Stimulated activated CD8-positive, alpha-beta memory T cell treated with anti-CD3 and anti-CD28 coated beads, Interleukin-2, amount 100 ng/mL, for 1 hour (primary cell): ENCODE measurements at regions not wholly inside any gene's neighbourhood (a gene's known extent, or its start where the extent isn't known, plus 50 kb on each side); places are given as distances from the start of the nearest gene placed in this dataset.
"Not testable (repeated sequence)": the region's sequence is repeated elsewhere in the genome, so short reads cannot be mapped to it uniquely, and the experiment has no call there.

Experiments used
- DNase-seq, 2 donors: peaks; one replicate each; pipeline ENCODE4 v3.0.0-alpha.2; 2020; ENCODE audit warnings: low read depth in 2 of 2

DNA sequence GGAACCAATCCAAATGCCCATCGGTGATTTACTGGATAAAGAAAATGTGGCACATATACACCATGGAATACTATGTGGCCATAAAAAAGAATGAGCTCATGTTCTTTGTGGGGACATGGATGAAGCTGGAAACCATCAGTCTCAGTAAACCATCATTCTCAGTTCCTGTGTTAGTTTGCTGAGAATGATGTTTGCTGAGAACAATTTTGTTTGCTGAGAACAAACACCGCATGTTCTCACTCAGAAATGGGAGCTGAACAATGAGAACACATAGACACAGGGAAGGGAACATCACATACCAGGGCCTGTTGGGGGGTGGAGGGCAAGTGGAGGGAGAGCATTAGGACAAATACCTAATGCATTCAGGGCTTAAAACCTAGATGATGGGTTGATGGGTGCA, 185.5 kb downstream of the ANXA1 start:
- DNase-seq: not testable (repeated sequence)

DNA sequence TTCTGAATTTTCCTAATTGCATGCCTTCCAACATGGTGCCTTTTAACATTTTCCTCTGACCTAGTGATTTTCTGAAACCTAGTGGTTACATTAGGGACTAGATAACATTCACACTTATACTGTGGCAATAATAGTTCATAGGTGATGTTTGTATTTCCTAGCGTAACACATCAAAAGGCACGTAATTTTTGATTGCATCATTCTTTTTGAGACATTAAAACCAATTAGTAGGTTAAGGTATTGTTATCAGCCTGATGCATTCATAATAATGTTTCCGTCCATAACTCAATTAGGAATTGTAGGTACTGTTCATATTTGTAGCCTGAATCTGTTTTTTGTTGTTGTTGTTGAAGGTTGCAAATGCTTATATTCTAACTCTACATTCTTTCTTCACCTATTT, 192.4 kb downstream of the ANXA1 start:
- no peak for DNase-seq

DNA sequence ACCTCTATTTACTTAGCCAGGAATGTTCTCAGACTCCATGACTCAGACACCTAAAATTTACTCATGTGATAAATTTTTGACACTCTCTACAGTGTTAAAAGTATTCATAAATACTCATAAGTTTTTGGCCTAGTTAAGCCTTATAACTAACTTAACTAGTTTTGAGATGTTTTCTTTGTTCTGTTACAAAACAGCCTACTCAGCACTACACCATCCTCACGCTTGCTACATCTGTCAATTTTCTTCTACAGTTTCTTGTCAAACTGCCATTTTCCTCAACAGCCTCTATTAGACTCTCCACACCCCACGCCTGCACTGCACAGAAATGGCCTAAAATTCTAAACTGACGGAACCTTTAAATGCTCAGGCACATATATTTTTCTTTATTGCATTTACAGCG, 195.5 kb downstream of the ANXA1 start:
- DNase-seq: no peak

DNA sequence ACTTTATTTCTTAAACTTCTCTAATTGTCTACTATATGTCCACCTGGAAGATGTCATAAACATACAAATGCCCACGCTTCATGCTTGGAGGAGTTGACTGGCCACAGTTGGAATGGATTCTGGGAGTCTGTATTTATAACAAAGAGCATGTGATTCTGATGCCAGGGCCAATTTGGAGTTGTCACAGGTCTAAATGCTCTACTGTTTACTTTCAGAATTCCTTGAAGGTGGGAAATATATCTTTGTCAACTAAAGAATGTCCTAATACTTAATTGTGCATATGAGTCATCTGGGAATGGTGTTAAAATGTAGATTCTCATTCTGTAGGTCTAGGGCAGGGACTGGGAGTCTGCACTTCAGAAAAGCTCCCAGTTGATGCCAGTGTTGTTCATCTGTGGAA, 196.1 kb downstream of the ANXA1 start:
- DNase-seq: no peak

DNA sequence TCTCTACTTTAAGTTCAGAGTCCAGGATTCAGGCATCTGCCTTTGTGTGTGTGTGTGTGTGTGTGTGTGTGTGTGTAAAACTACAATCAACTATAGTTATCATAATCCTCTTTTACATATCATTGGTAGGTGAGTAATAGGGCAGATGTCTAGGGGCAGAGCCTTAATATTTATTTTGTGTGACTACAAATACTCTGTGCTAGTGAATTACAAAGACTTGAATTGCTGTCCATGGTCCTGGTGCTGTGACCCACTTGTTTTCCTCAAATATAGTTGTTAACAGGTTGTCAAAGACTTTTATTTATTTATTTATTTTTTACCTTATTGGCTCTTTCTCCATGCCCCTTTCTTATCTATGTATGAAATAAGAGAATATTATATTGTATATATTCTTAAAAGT, 196.8 kb downstream of the ANXA1 start:
- DNase-seq: no peak

DNA sequence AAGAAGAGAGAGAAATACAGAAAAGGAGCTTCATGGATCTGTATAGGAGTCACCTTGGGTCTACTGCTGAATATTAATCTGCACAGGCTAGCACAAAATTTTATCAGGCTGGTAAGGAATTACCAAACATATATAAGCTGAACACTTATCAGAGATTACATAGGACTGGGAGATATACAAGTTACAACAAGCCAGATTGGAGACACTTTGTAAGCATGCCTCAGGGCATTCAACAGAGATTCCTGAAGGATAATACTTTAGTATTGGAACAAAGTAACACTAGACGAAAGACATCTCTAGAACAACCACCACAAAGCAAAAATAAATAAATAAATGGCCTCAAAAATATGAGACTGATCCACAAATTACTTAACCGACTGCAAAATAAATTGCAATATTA, 197.8 kb downstream of the ANXA1 start:
- no peak for DNase-seq

DNA sequence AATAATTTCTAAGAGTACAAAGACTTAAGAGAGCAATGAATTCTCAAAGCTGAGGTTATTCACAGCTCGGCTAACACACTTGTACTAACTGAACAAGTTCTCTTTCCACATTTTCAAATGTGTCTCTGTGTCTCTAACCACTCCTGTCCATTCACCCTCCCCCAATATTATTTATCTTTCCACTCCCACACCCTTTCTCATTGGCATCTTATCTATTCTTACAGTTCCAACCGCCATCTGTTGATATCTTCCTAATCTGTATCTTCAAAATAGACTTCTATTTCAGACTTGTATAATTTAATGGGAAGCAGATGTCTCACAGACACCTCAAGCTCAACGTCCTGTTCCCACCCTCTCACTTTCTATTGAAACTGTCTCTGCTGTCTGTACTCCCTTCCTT, 205.9 kb downstream of the ANXA1 start:
- no peak for DNase-seq

DNA sequence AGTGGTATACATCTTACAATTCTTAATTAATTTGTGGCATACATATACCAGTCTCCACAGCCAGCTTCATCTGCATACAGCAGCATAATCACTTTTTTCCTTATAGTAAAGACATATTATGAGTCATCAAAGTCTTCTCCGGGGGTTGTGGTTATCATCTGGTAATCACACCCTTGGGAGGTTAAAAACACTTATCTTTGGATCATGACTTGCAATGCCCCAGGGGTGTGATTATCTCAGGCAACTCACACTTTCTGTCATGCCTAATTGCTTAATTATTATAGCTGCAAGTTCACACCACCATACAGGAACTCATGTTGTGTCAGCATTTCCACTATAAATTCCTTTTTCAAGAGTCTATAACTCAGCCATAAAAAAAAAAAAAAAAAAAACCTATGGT, 218.4 kb downstream of the ANXA1 start:
- DNase-seq: no peak

DNA sequence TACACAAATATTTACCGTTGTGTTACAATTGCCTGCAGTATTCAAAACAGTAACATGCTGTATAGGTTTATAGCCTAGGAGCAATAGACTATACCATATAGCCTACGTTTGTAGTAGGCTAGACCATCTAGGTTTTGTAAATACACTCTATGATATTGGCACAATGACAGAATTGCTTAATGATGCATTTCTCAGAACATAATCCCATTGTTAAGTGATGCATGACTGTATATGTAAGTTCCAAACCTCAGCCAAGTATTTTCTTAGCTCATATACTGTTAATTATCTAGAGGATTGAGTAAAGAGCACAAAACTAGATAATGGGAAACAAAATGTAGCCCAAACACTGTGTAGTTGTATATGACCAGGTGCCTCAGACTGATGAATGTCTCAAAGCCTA, 220.1 kb downstream of the ANXA1 start:
- no peak for DNase-seq

DNA sequence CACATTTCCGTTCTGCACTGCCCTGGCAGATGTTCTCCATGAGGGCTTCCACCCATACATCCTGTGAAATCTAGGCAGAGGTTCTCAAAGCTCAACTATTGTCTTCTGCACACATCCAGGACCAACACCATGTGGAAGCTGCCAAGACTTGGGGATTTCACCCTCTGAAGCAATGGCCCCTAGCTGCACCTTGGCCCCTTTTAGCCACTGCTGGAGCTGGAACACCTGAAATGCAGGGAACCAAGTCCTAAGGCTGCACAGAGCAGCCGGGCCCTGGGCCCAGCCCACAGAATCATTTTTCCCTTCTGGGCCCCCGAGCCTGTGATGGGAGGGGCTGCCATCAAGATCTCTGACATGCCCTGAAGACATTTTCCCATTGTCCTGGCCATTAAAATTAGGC, 228.7 kb downstream of the ANXA1 start:
- DNase-seq: no peak

DNA sequence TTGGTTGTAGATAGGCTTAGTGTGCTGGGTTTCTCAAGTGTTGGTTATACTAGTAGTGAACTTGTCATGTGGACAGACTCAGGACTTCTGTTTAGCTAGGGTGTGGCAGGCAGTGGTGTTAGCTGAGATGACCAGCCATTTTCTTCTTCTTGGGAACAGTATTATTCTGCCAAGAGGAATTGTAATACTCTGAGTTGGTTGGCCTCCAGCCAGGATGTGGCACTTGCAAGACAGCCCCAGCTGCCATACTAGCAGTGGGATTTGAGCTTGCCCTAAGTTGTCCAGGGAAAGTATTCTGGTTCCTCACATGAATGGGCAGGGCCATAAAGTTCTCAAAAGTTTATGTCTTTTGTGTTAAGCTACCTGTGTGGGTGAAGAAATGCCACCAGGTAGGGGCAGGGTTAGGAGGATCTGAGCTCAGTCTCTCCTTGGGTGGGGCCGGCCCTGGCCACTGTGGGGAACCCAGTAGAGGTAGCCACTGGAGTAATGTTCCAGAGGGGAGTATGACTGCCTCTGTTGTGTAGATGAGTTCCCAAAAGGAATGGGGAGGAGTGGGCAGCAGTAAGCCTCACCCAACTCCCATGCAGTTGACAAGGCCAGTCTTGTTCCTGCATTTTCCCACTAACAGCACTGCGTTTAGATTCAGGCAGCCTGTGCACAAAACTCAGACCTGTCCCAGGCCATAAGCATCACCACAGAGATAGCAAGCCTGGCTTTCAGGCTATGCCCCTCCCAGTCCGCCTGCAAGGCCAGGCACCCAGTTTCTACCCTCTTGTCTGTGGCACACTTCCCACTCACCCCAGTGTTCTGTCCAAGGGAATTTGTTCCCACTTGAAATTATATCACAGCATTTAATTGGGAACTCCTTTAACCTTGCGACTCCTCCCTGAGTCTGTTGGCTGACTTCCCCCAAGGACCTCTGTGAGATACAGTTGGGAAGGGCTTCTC, 250.7 kb downstream of the ANXA1 start:
- DNase-seq: no peak

DNA sequence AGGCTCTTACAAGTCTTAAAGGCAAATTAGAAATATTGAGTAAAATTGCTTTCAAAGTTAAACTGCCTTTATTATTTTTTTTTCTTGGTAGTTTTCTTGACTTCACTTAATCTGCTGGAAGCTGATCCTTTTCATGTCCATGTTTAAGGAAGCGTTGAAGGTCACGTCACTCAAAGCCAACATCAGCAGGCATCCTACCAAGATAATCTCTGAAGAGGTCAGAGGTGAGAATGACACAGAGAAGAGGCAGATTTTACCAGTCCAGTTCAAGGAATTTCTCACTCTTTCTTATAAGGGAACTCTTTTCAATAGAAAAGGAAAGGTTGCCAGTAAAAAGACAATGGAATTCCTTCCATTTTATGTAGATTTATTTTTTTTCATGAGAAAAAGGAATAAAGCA, 259.8 kb downstream of the ANXA1 start:
- DNase-seq: no peak

DNA sequence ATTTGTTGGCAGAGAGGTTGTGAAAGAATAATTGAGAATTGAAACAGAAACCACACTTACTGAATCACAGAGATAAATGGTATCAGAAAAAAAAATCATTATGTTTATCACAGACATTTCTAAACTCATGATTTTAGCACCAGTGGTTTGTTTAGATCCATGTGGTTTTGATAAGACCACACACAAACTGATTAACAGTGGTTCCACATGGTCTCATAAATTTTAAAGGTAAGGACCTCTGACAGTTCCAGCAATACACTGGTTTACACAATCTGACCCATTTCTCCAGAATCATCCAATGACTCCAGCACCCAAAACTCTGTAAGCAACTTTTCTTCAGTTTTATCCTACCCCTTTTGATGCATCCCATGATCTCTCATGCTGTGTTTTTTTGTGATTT, 261.2 kb downstream of the ANXA1 start:
- DNase-seq: no peak

DNA sequence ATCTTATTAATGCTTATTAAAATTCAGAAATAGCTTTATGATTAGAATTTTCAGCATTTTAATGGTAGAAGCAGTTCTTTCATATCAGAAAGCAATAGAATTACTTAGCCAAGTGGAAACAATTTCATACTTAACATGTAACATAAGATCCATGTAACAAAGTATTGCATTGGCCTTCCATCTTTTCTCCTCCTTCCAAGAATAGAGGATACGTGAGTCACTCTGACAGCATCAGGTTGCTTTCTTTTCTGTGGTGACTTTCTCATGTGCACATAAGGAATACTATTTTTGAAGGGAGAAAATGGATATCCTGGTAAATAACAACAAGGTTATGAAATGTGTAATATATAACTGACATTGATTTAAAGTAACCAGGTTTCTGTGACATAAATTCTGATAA, 272.2 kb downstream of the ANXA1 start:
- no peak for DNase-seq

DNA sequence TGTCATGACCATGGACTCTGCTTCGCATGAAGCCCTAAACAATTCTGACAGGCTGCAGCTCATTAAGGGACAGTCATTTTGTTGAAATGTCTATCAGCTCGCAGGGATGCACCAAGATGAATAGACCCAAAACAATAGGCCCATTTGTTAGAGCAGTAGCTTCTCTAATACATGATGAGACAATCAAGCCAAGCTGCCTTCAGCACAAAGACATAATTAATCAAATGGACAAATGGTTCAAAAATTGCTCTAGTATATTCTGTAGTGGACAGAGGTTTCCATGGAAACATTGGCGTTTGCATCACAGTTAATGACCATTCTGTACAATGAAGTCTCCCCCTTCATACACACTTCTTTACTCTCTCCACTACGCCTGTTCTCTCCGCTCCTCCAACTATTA, 274.6 kb downstream of the ANXA1 start:
- DNase-seq: no peak

DNA sequence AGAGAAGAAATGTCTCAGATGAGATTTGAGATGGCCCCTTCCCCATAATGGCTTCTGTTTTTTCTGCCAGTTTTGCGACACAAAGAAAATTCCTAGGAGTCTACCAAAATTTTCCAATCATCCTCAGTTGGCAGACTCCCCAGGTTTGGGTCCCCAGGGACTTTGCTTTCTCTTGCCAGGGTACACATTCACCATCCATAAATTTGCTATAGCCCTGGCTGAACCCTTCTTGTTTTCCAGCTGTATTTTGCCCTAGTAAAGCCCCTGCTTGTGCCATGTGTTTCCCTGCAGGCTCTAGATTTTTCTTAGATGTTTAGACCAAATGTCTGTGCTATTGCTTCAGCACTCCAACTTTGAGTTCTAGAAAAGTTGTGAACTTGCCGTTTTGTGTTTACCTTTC, 283.2 kb downstream of the ANXA1 start:
- no peak for DNase-seq

DNA sequence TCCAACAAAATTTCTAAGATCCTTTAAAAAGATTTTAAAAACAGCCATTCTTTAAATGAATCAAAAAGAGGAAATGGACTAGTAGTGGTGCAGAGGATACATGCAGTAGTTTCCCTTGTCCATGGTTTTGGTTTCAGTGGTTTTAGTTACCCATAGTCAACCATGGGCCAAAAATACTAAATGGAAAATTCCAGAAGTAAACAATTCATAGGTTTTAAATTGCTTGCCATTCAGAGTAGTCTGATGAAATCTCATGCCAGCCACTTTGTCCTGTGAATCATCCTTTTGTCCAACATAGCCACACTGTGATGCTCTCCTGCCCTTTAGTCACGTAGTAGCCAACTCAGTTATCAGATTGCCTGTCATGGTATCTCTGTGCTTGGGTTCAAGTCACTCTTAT, 286.1 kb downstream of the ANXA1 start:
- no peak for DNase-seq

DNA sequence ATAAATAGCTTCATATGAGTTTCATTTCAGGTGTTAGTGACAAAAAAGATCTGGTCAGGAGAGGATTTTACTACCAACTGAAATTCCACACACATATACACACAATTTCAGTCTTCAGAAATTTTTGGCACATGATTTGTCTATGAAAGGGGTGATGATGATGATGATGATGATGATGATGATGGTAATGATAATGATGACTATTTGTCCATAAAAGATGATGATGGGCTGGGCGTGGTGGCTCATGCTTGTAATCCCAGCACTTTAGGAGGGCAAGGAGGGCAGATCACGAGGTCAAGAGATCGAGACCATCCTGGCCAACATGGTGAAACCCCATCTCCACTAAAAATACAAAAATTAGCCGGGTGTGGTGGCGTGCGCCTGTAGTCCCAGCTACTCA, 288.2 kb downstream of the ANXA1 start:
- DNase-seq: not testable (repeated sequence)

DNA sequence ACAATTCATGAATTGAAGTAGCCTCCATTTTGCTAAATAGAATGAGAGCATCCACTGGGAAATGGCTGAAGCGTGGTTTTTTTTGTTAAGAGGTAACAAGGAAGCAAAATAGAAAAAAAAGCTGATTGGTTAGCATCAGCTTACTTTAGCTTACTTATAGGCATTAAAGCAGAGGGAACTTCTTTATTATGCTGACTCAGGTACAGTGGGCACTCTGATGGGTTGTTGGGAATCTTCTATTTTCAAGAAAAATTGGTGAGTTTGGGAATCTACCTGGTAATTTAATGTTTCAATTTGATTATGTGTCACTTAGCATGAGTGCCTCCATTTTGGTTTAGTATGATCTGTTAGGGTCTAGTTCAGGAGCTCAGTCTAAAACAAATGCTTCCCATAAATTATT, 289.6 kb downstream of the ANXA1 start:
- DNase-seq: no peak

DNA sequence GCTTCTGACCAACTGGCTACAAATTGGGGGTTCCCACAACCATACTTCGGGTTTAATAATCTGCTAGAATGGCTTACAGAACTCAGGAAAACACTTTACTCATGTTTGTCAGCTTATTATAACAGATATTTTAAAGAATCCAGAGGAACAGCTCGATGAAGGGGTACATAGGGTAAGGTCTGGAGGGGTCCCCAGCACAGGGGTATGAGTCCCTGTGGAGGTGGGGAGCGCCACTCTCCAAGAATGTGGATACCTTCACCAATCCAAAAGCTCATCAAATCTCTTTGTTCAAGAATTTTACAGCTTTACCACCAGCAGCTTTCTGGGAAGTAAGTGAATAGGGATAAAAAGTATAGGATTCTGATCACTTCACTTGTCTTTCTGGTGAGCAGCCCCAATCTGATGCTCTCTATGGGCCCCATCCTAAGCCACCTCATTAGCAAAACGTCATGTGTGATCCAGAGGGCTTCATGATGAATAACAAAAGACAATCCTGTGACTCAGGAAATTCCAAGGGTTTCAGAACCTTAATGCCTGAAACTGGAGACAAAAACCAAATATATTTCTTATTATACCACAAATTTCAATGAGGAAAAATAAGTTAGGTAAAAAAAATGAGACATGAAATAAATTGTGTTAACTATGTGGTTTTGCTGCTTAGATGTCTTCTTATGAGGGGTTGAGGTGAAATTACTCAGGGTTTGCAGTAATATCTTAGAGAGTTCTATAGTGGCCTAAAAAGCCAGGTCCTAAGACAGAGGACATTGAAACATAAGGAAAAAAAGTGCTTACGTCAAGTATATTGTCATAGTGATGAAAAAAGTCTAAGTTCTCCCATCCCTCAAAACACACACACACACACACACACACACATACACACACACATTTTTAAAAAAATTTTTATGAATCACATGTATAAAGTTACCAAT, 290.5 kb downstream of the ANXA1 start:
- DNase-seq: no peak

DNA sequence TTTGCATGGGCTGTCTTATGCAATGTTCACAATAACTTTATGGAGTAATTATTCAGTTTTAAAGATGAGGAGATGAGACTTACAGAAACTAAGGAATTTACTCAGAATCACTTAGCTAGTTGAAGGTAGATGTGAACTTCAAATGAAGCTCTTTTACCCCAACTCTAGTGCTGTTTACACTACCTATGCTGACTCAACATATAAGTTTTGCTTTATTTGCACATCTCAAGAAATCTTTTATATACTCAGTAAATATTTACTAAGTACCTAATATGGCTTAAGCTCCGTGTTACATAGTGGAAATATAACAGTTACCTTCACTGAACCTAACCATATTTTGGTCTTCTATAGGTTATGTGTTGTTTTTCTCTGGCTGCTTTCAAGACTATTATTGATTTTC, 293.2 kb downstream of the ANXA1 start:
- DNase-seq: no peak

DNA sequence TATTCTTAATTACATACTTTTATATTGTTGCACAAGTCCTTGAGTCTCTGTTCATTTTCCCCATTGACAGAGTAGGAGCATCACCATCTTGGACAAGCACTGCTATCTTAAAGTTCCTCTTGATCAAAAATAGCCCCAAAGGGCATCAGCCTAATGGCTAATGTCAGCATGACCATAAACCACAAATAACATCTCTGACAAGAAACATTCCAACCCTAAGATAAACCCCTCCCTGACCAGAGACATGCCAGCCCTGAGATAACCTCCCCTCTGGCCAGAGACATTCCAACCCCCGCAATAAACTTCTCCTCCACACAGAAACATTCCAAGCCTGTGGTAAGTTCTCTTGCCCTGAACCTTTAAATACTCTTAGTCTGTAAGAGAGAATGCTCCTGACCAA, 293.7 kb downstream of the ANXA1 start:
- DNase-seq: not testable (repeated sequence)

DNA sequence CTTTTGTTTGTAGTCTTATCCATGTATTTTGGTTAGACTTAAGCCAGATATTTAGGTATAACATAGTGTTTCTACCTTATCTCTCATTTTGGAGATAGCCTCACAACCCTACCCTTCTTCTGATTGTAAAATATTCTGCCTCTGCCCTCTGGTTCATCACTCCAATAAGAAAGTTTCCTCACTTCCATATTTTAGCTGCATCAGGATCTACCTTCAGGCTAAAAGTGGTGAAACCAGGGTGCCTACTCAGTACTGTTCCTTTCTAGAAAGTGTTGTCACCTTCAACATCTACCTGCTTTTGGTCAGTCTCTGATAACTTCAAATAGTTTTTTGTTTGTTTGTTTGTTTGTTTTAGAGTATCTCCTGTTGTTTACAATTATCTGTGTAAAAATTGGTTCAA, 294.6 kb downstream of the ANXA1 start:
- no peak for DNase-seq
